ENCODE measurements at regions not wholly inside any gene's neighbourhood (a gene's known extent, or its start where the extent isn't known, plus 50 kb on each side); places are given as distances from the start of the nearest gene placed in this dataset.

GRCh38 chr2:120539424-120539936, 193.5 kb downstream of the INHBB start:
- Histone ChIP-seq H3K27ac (ENCODE audit: control insufficient read depth, insufficient read depth) (no peak overlapping the region), H3K36me3 (ENCODE audit: control insufficient read depth in 2 of 2, insufficient read depth in 2 of 2, low read length in 1 of 2) (no peaks in the 10 kb centered on the region), H3K4me1 (ENCODE audit: control insufficient read depth, insufficient read depth, low read length) (no peaks in the 10 kb centered on the region), H3K4me2 (ENCODE audit: control insufficient read depth, insufficient read depth) (no peak overlapping the region), H3K9ac (ENCODE audit: control insufficient read depth, insufficient read depth, low read length) (no peak overlapping the region), H3K4me3 (no peak overlapping the region), H4K20me1 (ENCODE audit: control insufficient read depth, insufficient read depth) (no peaks in the 10 kb centered on the region), H2AFZ (ENCODE audit: control insufficient read depth, low read depth, low read length) (no peak overlapping the region), H3K27me3 (replicated peaks in 1 of 2; ENCODE audit: control insufficient read depth in 2 of 2, insufficient read depth in 2 of 2, low read length in 1 of 2) (peaks cover 0 to 2% of the 10 kb centered on the region in 2 experiments; a peak in 2 of 4 replicates), H3K9me3 (replicated peaks; ENCODE audit: control insufficient read depth, insufficient read depth, low read length) (no peaks in the 10 kb centered on the region), H3K79me2 (ENCODE audit: control insufficient read depth, insufficient read depth, low read length) (no peaks in the 10 kb centered on the region)
- CTCF ChIA-PET: no interaction called here
- DNase-seq (ENCODE audit: low read depth, low spot score) (no peak), FAIRE-seq (no peak), ATAC-seq (no peak)
- POLR2A ChIA-PET: no interaction called here
- 28% methylated on average over 15 of the region's 15 CpGs for WGBS (ENCODE audit: insufficient coverage, insufficient replicate concordance, low lambda C conversion rate, missing lambda C conversion rate)
- in situ Hi-C loops (cut with MboI): no loop called here
- TF ChIP-seq EED (IDR thresholded peaks at IDR 0.05; ENCODE audit: low read depth): no peak
- TF ChIP-seq, protein P1, sequence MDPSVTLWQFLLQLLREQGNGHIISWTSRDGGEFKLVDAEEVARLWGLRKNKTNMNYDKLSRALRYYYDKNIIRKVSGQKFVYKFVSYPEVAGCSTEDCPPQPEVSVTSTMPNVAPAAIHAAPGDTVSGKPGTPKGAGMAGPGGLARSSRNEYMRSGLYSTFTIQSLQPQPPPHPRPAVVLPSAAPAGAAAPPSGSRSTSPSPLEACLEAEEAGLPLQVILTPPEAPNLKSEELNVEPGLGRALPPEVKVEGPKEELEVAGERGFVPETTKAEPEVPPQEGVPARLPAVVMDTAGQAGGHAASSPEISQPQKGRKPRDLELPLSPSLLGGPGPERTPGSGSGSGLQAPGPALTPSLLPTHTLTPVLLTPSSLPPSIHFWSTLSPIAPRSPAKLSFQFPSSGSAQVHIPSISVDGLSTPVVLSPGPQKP (IDR thresholded peaks at IDR 0.05; ENCODE audit: low read depth, low read length): no peak
- TF ChIP-seq JUNB (IDR thresholded peaks at IDR 0.05): no peak
- TF ChIP-seq YY1 (IDR thresholded peaks at IDR 0.05; ENCODE audit: low read depth, low read length): no peak
- no peak for TF ChIP-seq POLR2AphosphoS2 (IDR thresholded peaks at IDR 0.05; ENCODE audit: low read depth, low read length)
- no peak for TF ChIP-seq STAT1 (conservative IDR thresholded peaks at IDR 0.05)
- TF ChIP-seq, protein P2, sequence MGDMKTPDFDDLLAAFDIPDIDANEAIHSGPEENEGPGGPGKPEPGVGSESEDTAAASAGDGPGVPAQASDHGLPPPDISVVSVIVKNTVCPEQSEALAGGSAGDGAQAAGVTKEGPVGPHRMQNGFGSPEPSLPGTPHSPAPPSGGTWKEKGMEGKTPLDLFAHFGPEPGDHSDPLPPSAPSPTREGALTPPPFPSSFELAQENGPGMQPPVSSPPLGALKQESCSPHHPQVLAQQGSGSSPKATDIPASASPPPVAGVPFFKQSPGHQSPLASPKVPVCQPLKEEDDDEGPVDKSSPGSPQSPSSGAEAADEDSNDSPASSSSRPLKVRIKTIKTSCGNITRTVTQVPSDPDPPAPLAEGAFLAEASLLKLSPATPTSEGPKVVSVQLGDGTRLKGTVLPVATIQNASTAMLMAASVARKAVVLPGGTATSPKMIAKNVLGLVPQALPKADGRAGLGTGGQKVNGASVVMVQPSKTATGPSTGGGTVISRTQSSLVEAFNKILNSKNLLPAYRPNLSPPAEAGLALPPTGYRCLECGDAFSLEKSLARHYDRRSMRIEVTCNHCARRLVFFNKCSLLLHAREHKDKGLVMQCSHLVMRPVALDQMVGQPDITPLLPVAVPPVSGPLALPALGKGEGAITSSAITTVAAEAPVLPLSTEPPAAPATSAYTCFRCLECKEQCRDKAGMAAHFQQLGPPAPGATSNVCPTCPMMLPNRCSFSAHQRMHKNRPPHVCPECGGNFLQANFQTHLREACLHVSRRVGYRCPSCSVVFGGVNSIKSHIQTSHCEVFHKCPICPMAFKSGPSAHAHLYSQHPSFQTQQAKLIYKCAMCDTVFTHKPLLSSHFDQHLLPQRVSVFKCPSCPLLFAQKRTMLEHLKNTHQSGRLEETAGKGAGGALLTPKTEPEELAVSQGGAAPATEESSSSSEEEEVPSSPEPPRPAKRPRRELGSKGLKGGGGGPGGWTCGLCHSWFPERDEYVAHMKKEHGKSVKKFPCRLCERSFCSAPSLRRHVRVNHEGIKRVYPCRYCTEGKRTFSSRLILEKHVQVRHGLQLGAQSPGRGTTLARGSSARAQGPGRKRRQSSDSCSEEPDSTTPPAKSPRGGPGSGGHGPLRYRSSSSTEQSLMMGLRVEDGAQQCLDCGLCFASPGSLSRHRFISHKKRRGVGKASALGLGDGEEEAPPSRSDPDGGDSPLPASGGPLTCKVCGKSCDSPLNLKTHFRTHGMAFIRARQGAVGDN (IDR thresholded peaks at IDR 0.05): no peak
- TF ChIP-seq RUNX3 (IDR thresholded peaks at IDR 0.05; ENCODE audit: low read length): no peak
- no peak for TF ChIP-seq MAX (IDR thresholded peaks at IDR 0.05; ENCODE audit: low read depth, low read length)
- TF ChIP-seq SUPT20H (IDR thresholded peaks at IDR 0.05; ENCODE audit: borderline replicate concordance, control insufficient read depth, low read depth, low read length): no peak
- no peak for TF ChIP-seq GATAD2B (conservative IDR thresholded peaks at IDR 0.05; ENCODE audit: low read depth)
- TF ChIP-seq TCF12 (IDR thresholded peaks at IDR 0.05; ENCODE audit: low read depth, low read length): no peak
- no peak for TF ChIP-seq ZBTB40 (IDR thresholded peaks at IDR 0.05; ENCODE audit: borderline replicate concordance)
- no peak for TF ChIP-seq NFYA (IDR thresholded peaks at IDR 0.05; ENCODE audit: borderline replicate concordance, low read depth, low read length)
- SMC1A ChIA-PET (ENCODE audit: uncharacterized antibody, unreplicated experiment): no interaction called here
- intact Hi-C loops (cut with micrococcal nuclease; ENCODE audit: unreplicated experiment): no loop called here
- BruUV-seq (replicated peaks): no TSS peak
- RAD21 ChIA-PET (ENCODE audit: unreplicated experiment): no interaction called here

All from GM12878 (cell line).